IPS-15b (cell line): ENCODE measurements at regions not wholly inside any gene's neighbourhood (a gene's known extent, or its start where the extent isn't known, plus 50 kb on each side); places are given as distances from the start of the nearest gene placed in this dataset.
"Not testable (repeated sequence)": the region's sequence is repeated elsewhere in the genome, so short reads cannot be mapped to it uniquely, and the experiment has no call there.

Experiments
- H3K27me3 ChIP-seq: one replicate; pipeline ENCODE4 v1.6.1; 2013; ENCODE audit warnings: low read length; ENCODE audit not compliant: control insufficient read depth, insufficient read depth
- H3K36me3 ChIP-seq: one replicate; pipeline ENCODE4 v1.6.1; 2013; ENCODE audit warnings: low read length; ENCODE audit not compliant: control insufficient read depth, insufficient read depth
- H3K4me1 ChIP-seq: one replicate; pipeline ENCODE4 v1.6.1; 2013; ENCODE audit warnings: mild to moderate bottlenecking, low read length; ENCODE audit not compliant: control insufficient read depth, insufficient read depth
- H3K4me3 ChIP-seq: one replicate; pipeline ENCODE4 v1.5.1; 2013; ENCODE audit warnings: low read depth, low read length
- H3K9ac ChIP-seq: one replicate; pipeline ENCODE4 v1.6.1; 2013; ENCODE audit warnings: low read depth, mild to moderate bottlenecking, low read length
- H3K9me3 ChIP-seq: one replicate; pipeline ENCODE4 v1.6.1; 2013; ENCODE audit warnings: mild to moderate bottlenecking, low read length; ENCODE audit not compliant: control insufficient read depth, insufficient read depth

DNA sequence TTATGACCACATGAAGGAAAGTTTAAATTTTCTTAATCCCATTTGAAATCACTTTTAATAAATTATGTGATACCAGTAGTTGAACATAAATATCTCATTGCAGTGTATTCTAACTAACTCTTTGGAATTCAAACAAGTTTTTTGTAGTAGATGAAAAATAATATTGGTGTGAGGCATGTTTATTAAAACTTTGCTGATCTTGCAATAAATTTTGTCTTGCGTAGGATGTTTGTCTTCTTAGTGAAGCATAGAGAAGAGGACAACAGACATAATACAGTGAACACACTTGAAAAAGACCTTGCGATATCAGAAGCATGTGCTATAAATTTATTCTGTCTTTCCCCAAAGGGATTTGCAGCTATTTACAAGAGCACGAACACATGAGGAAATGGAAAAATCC, 140.7 kb downstream of the HTR1B start:
- Histone ChIP-seq H3K4me3 (no peak overlapping the region), H3K36me3 (no peaks in the 10 kb centered on the region), H3K9ac (no peak overlapping the region), H3K4me1 (peaks cover 5% of the 10 kb centered on the region), H3K27me3 (no peaks in the 10 kb centered on the region), H3K9me3 (no peaks in the 10 kb centered on the region)

DNA sequence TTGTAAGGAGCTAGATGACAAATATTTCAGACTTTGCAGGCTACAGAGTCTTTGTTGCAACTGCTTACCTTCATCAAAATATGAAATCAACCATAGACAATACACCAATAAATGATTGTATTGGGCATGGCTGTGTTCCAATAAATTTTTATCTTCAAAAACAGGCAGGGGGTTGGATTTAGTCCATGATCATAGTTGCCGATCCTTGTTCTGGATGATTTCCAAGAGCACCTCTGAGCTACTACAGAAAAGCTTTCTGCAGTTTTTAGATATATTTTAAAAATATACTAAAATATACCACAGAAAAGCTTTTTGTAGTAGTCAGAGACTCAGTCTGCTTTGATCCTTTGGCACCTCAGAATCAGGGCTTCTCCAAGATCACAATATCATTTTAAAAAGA, 145.0 kb downstream of the HTR1B start:
- Histone ChIP-seq H3K9ac (no peak overlapping the region), H3K36me3 (no peaks in the 10 kb centered on the region), H3K4me3 (no peak overlapping the region), H3K4me1 (peaks cover 5% of the 10 kb centered on the region), H3K27me3 (no peaks in the 10 kb centered on the region), H3K9me3 (no peaks in the 10 kb centered on the region)

DNA sequence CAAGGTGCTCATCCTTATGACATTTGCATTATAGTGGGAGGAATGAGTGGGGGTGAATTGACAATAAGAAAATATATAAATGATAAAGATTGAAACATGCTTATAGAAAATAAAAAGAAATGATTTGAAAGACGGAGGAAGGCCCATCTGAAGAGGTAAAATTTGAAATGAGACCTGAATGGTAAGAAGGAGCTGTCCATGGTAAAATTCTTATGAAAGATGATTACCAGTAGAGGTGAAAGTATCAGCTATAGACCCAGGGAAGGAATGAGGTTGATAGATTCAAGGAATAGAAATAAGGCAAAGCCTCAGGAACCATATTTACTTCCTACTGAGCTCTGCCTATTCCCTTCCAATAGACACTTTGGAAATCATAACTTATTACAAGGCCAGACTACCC, 149.7 kb downstream of the HTR1B start:
- no peaks in the 10 kb centered on the region for H3K36me3 ChIP-seq
- H3K9me3 ChIP-seq: no peaks in the 10 kb centered on the region
- H3K4me1 ChIP-seq: no peaks in the 10 kb centered on the region
- no peaks in the 10 kb centered on the region for H3K27me3 ChIP-seq
- no peak overlapping the region for H3K9ac ChIP-seq
- no peak overlapping the region for H3K4me3 ChIP-seq

GRCh38 chr6:77299931-77300330, 163.4 kb downstream of the HTR1B start:
- Histone ChIP-seq H3K36me3 (no peaks in the 10 kb centered on the region), H3K27me3 (no peaks in the 10 kb centered on the region), H3K9me3 (no peaks in the 10 kb centered on the region), H3K9ac (no peak overlapping the region), H3K4me3 (no peak overlapping the region), H3K4me1 (no peaks in the 10 kb centered on the region)

GRCh38 chr6:77298283-77298682, 165.0 kb downstream of the HTR1B start:
- Histone ChIP-seq H3K4me1 (no peaks in the 10 kb centered on the region), H3K36me3 (no peaks in the 10 kb centered on the region), H3K27me3 (no peaks in the 10 kb centered on the region), H3K4me3 (no peak overlapping the region), H3K9ac (no peak overlapping the region), H3K9me3 (no peaks in the 10 kb centered on the region)

GRCh38 chr6:77292564-77293546, 170.4 kb downstream of the HTR1B start:
- H3K4me1 ChIP-seq: no peaks in the 10 kb centered on the region
- H3K4me3 ChIP-seq: no peak overlapping the region
- no peak overlapping the region for H3K9ac ChIP-seq
- no peaks in the 10 kb centered on the region for H3K36me3 ChIP-seq
- no peaks in the 10 kb centered on the region for H3K9me3 ChIP-seq
- H3K27me3 ChIP-seq: no peaks in the 10 kb centered on the region

DNA sequence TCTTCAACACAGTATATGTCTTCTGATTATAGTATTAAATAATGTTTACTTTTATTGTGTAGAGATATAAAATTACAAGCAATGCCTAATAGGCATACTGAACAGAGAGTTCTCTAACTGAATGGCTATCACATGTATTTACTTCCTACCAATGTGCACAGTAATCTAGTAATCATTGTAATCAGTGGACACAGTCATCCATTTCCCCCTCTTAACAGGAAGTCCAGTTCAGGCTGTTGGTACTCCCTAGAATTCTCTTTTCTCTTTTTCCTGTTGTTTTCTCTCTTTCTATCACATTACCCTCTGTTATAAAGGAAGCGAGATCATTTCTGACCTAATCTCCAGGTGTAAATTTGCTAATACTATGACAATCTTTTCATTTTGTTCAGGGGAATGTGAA, 172.5 kb downstream of the HTR1B start:
- no peak overlapping the region for H3K4me3 ChIP-seq
- H3K9me3 ChIP-seq: no peaks in the 10 kb centered on the region
- no peaks in the 10 kb centered on the region for H3K27me3 ChIP-seq
- no peak overlapping the region for H3K9ac ChIP-seq
- H3K36me3 ChIP-seq: no peaks in the 10 kb centered on the region
- H3K4me1 ChIP-seq: no peaks in the 10 kb centered on the region

GRCh38 chr6:77286541-77286940, 176.8 kb downstream of the HTR1B start:
- Histone ChIP-seq H3K9ac (no peak overlapping the region), H3K4me3 (no peak overlapping the region), H3K9me3 (no peaks in the 10 kb centered on the region), H3K27me3 (no peaks in the 10 kb centered on the region), H3K36me3 (no peaks in the 10 kb centered on the region), H3K4me1 (no peaks in the 10 kb centered on the region)

- H3K9me3 ChIP-seq: peaks cover 4% of the 10 kb centered on the region
- H3K27me3 ChIP-seq: no peaks in the 10 kb centered on the region
- H3K4me1 ChIP-seq: no peaks in the 10 kb centered on the region
- no peak overlapping the region for H3K9ac ChIP-seq
- no peak overlapping the region for H3K4me3 ChIP-seq
- no peaks in the 10 kb centered on the region for H3K36me3 ChIP-seq
Measured at GRCh38 chr6:77273929-77274328, 189.4 kb downstream of the HTR1B start.

DNA sequence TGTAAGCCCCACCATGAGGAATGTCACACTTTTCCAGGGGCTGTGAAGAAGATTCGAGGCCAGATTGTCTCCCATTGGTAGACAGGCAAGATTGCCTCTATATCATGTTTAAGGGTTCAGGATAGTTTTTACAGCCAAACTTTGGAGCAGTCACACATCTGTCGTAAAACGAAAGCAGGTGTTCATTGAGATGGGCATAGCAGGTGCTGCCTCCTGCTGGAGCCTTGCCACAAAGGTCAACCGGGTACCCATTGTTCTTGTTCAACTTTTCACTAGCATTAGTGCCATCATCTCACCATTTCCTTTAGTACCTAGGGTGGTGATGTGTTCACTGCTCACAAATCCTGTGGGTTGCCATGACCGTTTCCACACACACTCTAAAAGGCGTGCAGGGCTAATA, 198.3 kb downstream of the HTR1B start:
- H3K36me3 ChIP-seq: no peaks in the 10 kb centered on the region
- H3K27me3 ChIP-seq: no peaks in the 10 kb centered on the region
- H3K4me1 ChIP-seq: no peaks in the 10 kb centered on the region
- no peak overlapping the region for H3K4me3 ChIP-seq
- no peaks in the 10 kb centered on the region for H3K9me3 ChIP-seq
- H3K9ac ChIP-seq: no peak overlapping the region

DNA sequence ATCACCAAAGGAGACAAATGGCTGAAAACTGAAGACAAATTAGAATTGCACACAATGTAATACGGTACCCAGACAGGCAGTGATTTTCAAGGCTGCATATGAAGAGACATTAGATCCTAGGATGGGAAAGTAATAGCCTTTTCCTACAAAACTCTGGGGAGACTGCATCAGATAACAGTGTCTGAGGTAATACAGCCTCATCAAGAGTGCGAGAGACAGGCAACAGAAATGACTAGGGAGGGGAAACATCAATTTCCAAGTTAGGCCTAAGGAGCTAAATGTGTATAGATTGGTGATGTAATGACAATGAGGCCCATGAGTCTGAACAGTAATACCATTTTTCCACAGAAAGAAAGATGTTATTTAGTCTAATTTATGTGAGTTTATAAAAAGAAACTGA, 200.3 kb downstream of the HTR1B start:
- H3K4me3 ChIP-seq: no peak overlapping the region
- no peaks in the 10 kb centered on the region for H3K4me1 ChIP-seq
- H3K9me3 ChIP-seq: no peaks in the 10 kb centered on the region
- H3K27me3 ChIP-seq: no peaks in the 10 kb centered on the region
- H3K36me3 ChIP-seq: no peaks in the 10 kb centered on the region
- H3K9ac ChIP-seq: no peak overlapping the region

- not testable (repeated sequence) for H3K27me3 ChIP-seq, H3K4me3 ChIP-seq, H3K9me3 ChIP-seq, H3K4me1 ChIP-seq, H3K9ac ChIP-seq, H3K36me3 ChIP-seq
Measured at GRCh38 chr6:77251801-77252200, 211.5 kb downstream of the HTR1B start.
